IgD-negative memory B cell (primary cell): ENCODE measurements at regions not wholly inside any gene's neighbourhood (a gene's known extent, or its start where the extent isn't known, plus 50 kb on each side); places are given as distances from the start of the nearest gene placed in this dataset.

Experiments used
- H3K27ac Mint-ChIP-seq, 3 donors: one replicate each; pipeline ENCODE4 v1.8.0; 2020 to 2022; ENCODE audit warnings: mild to moderate bottlenecking in 3 of 3, mixed read lengths in 3 of 3, moderate library complexity in 1 of 3
- H3K27me3 Mint-ChIP-seq: one replicate; pipeline ENCODE4 v1.8.0; 2021; ENCODE audit warnings: mixed read lengths
- H3K36me3 Mint-ChIP-seq: one replicate; pipeline ENCODE4 v1.8.0; 2020; ENCODE audit warnings: mild to moderate bottlenecking, mixed read lengths
- H3K4me1 Mint-ChIP-seq, 3 donors: one replicate each; pipeline ENCODE4 v1.8.0; 2020 to 2022; ENCODE audit warnings: mixed read lengths in 3 of 3, mild to moderate bottlenecking in 1 of 3
- H3K4me3 Mint-ChIP-seq, 4 donors: one replicate each; pipeline ENCODE4 v1.8.0; 2020 to 2022; ENCODE audit warnings: mild to moderate bottlenecking in 4 of 4, mixed read lengths in 4 of 4, moderate library complexity in 3 of 4
- H3K9me3 Mint-ChIP-seq, 3 donors: one replicate each; pipeline ENCODE4 v1.8.0; 2020 to 2021; ENCODE audit warnings: mixed read lengths in 3 of 3, mild to moderate bottlenecking in 1 of 3

DNA sequence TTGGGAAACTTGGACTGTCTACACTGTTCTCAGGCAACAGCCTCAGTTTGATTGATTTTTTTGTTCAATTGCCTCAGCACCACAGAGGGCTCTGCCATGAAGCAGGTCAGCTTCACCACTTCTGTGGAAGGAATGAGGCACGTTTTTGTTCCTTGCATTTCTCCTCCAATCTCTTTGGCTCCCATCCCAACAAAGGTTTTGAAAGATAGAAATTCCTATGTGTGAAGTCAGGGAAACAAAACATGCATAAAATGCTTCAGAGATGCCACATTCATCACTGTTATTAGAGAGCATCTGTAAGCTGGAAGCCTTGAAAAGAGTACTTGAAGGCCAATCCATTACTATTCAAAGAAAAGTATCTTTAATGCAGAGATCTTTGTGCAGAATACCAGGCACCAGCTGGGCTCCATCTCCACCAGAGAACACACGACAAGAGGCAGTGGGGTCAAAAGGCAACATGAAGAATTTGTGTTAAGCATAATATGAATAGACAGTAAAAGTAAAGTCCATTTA is 249.1 kb upstream of the LYZL1 start:
- Mint-ChIP-seq H3K27me3 (no peaks in the 10 kb centered on the region), H3K27ac (no peak overlapping the region), H3K4me3 (no peak overlapping the region), H3K9me3 (peaks cover 0 to 6% (median 0%) of the 10 kb centered on the region in 3 donors), H3K36me3 (no peaks in the 10 kb centered on the region), H3K4me1 (no peaks in the 10 kb centered on the region)

DNA sequence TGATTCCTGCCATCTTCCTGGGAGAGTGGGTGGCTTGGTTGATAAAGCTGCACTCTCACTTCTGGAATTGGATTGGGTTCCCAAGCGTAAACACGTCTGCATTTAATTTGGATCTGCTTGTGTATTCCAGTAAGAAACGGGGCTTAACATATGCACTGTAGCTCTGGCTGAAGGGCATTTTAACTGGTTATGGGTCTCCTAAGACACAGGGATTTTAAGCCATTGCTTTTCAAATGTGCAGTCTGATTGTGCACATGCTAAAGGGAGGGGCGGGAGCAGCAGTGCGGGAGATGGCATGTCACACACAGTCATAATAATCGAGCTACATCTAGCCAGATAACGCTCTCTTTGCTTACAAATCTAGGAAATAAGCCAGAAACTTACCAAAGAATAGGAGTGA is 247.3 kb upstream of the LYZL1 start:
- H3K36me3 Mint-ChIP-seq: no peaks in the 10 kb centered on the region

DNA sequence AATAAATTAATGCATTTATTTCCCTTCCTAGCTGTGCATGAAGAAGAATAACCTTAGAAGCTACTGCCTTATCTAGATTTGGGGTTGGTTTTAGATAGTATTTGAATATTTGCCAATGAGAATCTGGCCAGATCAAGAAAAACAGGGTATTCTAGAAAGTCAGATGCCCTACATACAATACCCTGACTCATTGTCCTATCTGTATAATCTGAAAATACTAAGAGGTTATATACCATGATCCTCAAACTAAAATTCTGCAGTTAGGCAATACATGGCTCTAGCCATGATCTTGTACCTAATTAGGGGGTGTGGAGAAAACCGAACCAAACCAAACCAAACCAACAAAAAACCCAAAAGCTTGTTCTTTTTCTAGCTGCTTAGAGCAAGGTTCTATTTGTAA is 240.4 kb upstream of the LYZL1 start:
- H3K27me3 Mint-ChIP-seq: peaks cover 2% of the 10 kb centered on the region
- H3K4me3 Mint-ChIP-seq: no peak overlapping the region
- peaks cover 0 to 2% (median 0%) of the 10 kb centered on the region in 3 donors for H3K9me3 Mint-ChIP-seq
- no peaks in the 10 kb centered on the region for H3K4me1 Mint-ChIP-seq
- H3K27ac Mint-ChIP-seq: no peak overlapping the region
- no peaks in the 10 kb centered on the region for H3K36me3 Mint-ChIP-seq

More for the DNA sequence above, 247.3 kb upstream of the LYZL1 start:
- H3K4me1 Mint-ChIP-seq: no peaks in the 10 kb centered on the region
- no peak overlapping the region for H3K4me3 Mint-ChIP-seq
- no peaks in the 10 kb centered on the region for H3K27me3 Mint-ChIP-seq
- H3K9me3 Mint-ChIP-seq: peaks cover 0 to 3% (median 0%) of the 10 kb centered on the region in 3 donors
- no peak overlapping the region for H3K27ac Mint-ChIP-seq

DNA sequence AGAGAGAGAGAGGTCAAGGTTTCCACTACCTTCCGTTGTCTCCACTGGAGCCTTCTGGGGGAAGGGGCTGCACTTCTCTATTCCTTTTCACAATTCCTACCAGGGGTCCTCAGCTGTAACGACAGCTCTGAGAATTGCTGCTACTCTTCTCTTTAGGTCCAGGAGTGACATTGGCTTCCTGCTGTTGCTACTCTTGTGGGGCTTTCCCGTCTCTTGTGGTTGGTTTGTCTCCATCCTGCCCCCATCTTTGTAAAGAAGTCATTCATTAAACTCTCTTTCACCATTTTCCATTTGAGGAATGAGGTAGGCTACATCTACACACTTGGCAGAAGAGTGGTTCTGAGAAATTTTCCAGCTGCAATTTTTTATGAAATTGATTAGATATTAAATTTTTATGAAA is 238.8 kb upstream of the LYZL1 start:
- Mint-ChIP-seq H3K4me3 (no peak overlapping the region), H3K36me3 (no peaks in the 10 kb centered on the region), H3K27me3 (peaks cover 2% of the 10 kb centered on the region), H3K9me3 (peaks cover 0 to 2% (median 0%) of the 10 kb centered on the region in 3 donors), H3K27ac (no peak overlapping the region), H3K4me1 (no peaks in the 10 kb centered on the region)

DNA sequence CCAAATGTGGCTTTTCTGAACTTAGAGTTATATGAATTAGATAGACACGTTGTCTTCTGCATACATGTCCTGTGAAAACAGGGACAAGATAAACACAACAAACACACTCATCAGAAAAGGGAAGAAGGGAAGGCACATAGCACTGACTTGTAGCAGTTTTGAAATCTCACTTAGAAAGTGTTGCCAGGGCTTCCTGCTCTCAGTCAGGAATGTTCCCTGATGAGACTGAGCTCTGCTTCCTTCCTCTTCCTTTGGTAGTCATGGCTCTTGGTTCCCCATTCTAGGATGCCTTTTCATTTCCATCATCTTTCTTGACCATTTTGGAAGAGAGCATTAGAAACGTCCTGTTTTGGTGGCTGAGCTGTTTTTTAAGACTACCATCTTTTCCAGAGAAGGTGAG is 233.8 kb upstream of the LYZL1 start:
- Mint-ChIP-seq H3K4me3 (no peak overlapping the region), H3K36me3 (no peaks in the 10 kb centered on the region), H3K4me1 (no peaks in the 10 kb centered on the region), H3K27ac (no peak overlapping the region), H3K27me3 (peaks cover 2% of the 10 kb centered on the region), H3K9me3 (peaks cover 0 to 6% (median 0%) of the 10 kb centered on the region in 3 donors)

DNA sequence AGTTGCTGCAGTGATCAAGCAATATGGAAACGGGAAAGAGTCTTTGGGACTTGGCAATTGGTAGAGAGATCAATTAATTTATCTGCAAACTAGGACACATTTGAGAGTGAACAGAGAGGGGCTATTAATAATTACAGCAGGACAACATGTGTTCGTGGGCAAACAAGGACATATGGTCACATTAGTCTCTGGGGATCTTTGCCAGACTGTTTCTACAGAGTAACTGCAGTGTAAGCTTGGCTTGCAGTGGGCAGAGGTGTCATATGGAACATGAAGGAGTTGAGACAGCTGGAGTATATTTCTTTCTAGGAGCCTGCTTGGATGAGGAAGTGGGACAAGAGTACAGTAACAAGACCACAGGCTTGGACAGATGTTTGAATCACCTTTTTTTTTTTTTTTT is 232.1 kb upstream of the LYZL1 start:
- Mint-ChIP-seq H3K4me3 (no peak overlapping the region), H3K4me1 (no peaks in the 10 kb centered on the region)

DNA sequence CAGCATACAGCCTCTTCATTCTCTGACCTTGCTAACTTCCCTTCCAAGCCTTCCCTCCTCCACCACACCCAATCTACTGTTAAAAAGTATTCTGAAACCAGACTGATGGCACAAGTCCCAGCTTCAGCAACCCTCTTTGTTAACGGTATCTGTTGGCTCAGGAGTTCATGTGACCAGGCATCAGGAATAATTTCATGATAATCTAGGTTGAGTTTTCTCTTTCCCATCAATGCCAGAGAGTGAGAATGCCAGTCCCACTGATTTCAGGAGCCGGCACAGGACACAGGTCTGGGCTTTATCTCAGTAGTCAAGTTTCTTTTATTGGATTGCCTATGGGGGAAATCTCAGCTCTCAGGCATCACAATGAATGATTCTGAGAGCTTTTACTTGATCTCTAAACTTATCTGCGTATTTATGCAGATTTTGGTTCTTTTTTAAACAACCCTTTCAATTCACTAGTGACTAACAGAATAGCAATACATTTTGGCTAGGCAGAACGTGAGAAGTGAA is 231.0 kb upstream of the LYZL1 start:
- Mint-ChIP-seq H3K27ac (no peak overlapping the region), H3K9me3 (peaks cover 0 to 6% (median 3%) of the 10 kb centered on the region in 3 donors), H3K36me3 (no peaks in the 10 kb centered on the region), H3K27me3 (peaks cover 2% of the 10 kb centered on the region), H3K4me3 (no peak overlapping the region), H3K4me1 (peaks cover 0 to 1% (median 0%) of the 10 kb centered on the region in 3 donors)

More for the DNA sequence above, 232.1 kb upstream of the LYZL1 start:
- Mint-ChIP-seq H3K27ac (no peak overlapping the region), H3K36me3 (no peaks in the 10 kb centered on the region), H3K9me3 (peaks cover 0 to 6% (median 3%) of the 10 kb centered on the region in 3 donors), H3K27me3 (peaks cover 2% of the 10 kb centered on the region)

DNA sequence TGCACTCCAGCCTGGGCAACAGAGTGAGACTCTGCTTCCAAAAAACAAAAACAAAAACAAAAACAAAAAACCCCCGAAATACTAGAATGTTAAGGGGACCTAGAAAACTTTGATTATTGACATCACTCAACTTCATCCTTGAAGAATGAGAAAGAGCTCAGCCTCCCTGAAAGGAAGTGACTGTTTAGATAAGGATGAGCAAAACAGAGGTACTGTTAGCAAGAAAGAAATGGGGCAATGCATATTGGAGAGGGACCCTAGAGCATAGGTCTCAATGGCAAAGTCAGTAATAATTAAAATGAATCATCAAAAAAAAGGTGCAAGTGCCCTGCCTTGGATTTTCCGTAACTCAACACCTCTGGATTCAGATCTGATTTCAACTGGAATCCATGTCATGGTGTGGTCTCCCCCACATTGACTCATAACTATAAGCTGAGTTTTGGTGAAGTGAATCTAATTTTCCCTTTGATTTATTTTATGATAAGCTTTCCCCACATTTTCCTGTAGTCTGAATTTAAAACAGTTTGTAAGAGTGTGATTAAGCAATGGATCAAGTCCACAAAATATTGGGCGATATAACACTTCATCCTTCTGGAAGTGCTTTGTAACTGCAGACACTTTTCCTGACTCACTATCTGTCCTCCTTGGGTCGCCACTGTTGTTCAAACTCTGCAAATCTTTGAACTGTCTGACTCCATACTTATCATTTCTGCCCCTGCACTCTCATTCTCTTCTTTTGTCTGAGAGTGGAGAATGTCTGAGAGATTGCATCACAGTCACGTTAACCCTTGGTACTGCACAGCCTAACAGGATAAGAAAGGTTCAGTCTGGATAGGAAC is 224.8 kb upstream of the LYZL1 start:
- no peak overlapping the region for H3K27ac Mint-ChIP-seq
- H3K36me3 Mint-ChIP-seq: no peaks in the 10 kb centered on the region
- no peaks in the 10 kb centered on the region for H3K27me3 Mint-ChIP-seq
- H3K4me1 Mint-ChIP-seq: peaks cover 0 to 1% (median 0%) of the 10 kb centered on the region in 3 donors
- peaks cover 0 to 3% (median 0%) of the 10 kb centered on the region in 3 donors for H3K9me3 Mint-ChIP-seq
- no peak overlapping the region for H3K4me3 Mint-ChIP-seq

DNA sequence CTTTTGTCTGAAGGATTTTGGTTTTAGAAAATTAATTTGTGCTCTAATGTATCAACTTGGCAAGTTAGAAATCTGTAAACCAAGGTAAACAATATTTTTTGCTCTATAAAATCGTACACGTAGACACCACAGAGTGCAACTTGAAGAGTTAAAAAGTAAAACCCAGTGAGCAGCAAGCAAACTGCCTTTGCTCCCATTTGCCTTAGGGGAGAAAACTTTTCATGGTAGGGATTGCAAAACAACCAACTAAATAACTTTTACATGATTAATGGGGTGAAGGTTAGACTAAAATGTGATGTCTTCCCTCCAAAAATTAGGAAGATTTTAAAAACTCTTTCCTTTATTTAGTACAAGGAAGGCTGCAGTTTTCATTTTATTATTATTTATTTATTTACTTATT is 224.2 kb upstream of the LYZL1 start:
- Mint-ChIP-seq H3K27ac (no peak overlapping the region), H3K36me3 (no peaks in the 10 kb centered on the region), H3K4me3 (no peak overlapping the region), H3K4me1 (peaks cover 0 to 1% (median 0%) of the 10 kb centered on the region in 3 donors), H3K27me3 (no peaks in the 10 kb centered on the region), H3K9me3 (peaks cover 0 to 3% (median 0%) of the 10 kb centered on the region in 3 donors)

DNA sequence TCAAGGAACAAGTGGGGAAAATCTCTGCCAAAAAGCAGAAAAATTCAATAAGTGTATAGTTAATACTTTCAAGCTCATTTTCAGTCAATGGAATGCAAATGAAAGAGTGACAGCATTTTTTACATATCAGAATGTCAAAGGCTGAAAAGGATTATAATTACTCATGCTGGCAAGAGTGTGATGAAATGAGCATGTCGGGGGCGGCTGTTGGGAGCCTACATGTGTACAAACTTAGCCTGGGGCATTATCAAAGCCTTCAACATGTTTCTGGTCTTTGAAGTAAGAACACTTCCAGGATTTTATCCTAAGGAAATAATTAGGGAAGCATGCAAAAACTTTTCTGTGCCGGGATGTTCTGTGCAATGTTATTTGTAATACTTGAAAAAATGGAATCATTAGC is 221.7 kb upstream of the LYZL1 start:
- Mint-ChIP-seq H3K9me3 (no peaks in the 10 kb centered on the region), H3K4me3 (no peak overlapping the region), H3K27me3 (peaks cover 2% of the 10 kb centered on the region), H3K4me1 (peaks cover 0 to 1% (median 0%) of the 10 kb centered on the region in 3 donors), H3K36me3 (no peaks in the 10 kb centered on the region), H3K27ac (no peak overlapping the region)

DNA sequence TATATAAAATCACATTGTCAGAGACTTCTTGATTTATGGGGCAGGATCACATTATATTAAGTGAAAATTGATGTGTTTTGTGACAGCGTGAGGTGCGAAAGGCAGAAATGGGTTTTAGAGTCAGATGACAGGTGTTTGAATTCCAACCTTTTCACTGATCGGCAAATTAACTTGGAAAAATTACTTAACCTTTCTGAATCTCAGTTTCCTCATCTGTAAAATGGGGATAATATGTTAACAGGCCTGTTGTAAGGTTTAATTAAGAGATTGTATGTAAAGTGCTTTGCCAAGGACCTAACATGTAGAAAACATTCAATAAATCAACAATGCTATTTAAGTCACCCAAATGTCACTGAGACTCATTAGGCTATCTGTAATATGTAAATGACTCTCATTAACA is 221.2 kb upstream of the LYZL1 start:
- H3K36me3 Mint-ChIP-seq: no peaks in the 10 kb centered on the region
- no peak overlapping the region for H3K27ac Mint-ChIP-seq
- H3K9me3 Mint-ChIP-seq: no peaks in the 10 kb centered on the region
- H3K4me1 Mint-ChIP-seq: no peaks in the 10 kb centered on the region
- H3K27me3 Mint-ChIP-seq: peaks cover 2% of the 10 kb centered on the region
- H3K4me3 Mint-ChIP-seq: no peak overlapping the region

DNA sequence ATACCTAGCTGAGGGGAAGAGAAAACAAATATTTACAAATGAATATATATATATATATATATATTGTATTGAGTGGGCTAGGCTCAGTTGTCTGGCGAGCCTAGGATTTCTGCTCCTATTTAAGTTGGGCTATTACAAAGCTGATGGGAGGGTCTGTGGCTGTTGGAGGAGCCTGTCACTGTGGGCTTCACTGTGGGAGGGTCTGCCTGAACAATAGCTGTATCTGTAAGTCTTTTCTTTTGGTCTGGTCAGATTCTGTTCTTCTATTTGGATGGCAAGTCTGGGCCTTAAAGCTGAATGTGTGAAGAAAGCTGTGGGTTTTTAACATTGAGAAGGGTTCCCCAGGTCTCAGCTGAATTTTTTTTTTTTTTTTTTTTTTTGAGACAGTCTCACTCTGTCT is 220.6 kb upstream of the LYZL1 start:
- Mint-ChIP-seq H3K4me1 (no peaks in the 10 kb centered on the region), H3K27ac (no peak overlapping the region), H3K27me3 (peaks cover 2% of the 10 kb centered on the region), H3K4me3 (no peak overlapping the region), H3K9me3 (no peaks in the 10 kb centered on the region), H3K36me3 (no peaks in the 10 kb centered on the region)

DNA sequence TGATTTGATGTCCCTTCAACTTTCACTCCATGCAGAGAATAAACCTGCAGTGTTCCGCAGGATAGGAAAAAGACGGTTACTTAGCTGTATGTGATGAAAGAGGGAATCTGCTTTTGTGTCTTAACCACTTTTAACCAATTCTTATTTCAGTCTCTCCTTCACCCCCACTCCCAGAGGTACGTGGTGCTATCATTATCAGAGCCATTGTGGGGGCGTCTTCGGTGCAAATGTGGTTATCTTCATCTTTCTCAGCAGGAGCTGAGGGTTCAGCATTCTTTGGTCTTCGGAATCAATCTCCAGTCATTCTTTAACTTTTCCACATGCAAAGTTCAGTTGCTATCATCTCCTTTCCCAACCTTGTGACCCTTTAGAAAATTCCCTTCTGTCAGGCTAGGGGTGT is 219.9 kb upstream of the LYZL1 start:
- Mint-ChIP-seq H3K27ac (no peak overlapping the region), H3K4me3 (no peak overlapping the region), H3K4me1 (no peaks in the 10 kb centered on the region), H3K9me3 (no peaks in the 10 kb centered on the region), H3K27me3 (peaks cover 2% of the 10 kb centered on the region), H3K36me3 (peaks cover 3% of the 10 kb centered on the region)

DNA sequence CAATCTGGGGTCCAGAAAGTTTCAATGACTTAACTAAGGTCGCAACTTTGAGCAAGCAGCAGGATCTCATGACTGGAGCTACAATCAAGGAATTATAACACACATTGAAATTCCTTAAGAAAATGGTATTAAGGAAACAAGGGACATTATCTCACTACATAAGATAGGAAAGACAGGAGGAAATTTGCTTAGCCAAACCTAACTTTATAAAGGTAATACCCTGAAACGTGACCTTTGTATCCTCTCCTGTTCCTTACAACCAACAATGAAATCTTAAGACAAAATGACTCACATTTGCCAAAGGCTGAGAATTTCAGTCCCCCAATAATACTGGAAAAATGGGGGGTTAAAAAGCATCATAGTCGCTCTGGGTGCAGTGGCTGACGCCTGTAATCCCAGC is 218.9 kb upstream of the LYZL1 start:
- Mint-ChIP-seq H3K27ac (no peak overlapping the region), H3K27me3 (peaks cover 2% of the 10 kb centered on the region), H3K9me3 (no peaks in the 10 kb centered on the region)

DNA sequence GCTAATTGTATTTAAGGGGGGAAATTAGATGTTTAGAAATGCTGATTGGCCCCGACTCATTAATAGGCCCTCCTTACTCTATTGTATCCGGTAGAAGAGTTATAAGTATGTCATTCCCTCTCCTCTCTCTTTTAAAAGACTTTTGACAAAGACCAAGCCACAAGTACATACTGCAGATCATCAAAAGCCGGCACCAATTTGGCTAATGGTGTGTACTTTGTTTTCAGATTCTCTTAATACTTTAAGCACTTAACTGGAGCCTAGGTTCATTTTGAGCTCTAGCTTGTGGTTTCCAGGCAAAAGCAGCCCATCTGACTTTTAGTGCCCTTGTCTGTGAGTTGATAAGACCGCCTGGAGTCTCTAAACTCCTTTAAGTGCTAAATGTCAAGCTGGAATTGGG is 210.0 kb upstream of the LYZL1 start:
- Mint-ChIP-seq H3K4me1 (no peaks in the 10 kb centered on the region), H3K4me3 (no peak overlapping the region), H3K9me3 (peaks cover 0 to 5% (median 2%) of the 10 kb centered on the region in 3 donors), H3K36me3 (peaks cover 3% of the 10 kb centered on the region), H3K27ac (no peak overlapping the region), H3K27me3 (peaks cover 2% of the 10 kb centered on the region)

More for the DNA sequence above, 218.9 kb upstream of the LYZL1 start:
- no peak overlapping the region for H3K4me3 Mint-ChIP-seq
- no peaks in the 10 kb centered on the region for H3K4me1 Mint-ChIP-seq
- peaks cover 3% of the 10 kb centered on the region for H3K36me3 Mint-ChIP-seq

DNA sequence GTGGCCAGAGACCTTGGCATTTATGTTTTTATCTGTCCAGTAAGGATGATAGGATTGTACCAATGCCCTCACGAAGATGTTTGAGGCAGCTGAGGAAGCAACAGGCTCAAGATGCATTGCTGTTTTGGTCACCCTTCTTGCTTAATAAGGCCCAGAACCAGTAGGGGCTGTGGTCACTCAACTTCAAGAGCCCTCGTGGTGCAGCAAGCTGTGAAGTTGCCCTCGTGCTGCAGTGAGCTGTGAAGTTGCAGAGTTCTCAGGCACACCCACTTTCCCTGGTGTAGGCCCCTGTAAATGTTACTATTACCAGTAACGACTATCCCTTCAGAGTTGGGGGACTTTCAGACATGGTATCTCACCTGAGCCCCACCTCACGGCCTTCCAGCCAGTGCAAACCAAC is 207.6 kb upstream of the LYZL1 start:
- peaks cover 3 to 5% (median 3%) of the 10 kb centered on the region in 3 donors for H3K9me3 Mint-ChIP-seq
- H3K36me3 Mint-ChIP-seq: no peaks in the 10 kb centered on the region
- H3K4me3 Mint-ChIP-seq: no peak overlapping the region
- H3K27ac Mint-ChIP-seq: no peak overlapping the region
- H3K27me3 Mint-ChIP-seq: peaks cover 2% of the 10 kb centered on the region
- no peaks in the 10 kb centered on the region for H3K4me1 Mint-ChIP-seq
